ENCODE measurements at regions not wholly inside any gene's neighbourhood (a gene's known extent, or its start where the extent isn't known, plus 50 kb on each side); places are given as distances from the start of the nearest gene placed in this dataset.

- TF ChIP-seq CTCF (IDR thresholded peaks at IDR 0.05; ENCODE audit: insufficient read depth, low read depth, low read length, missing control alignments) = no peak
- DNase-seq (ENCODE audit: low read depth) = no peak
- no peak overlapping the region for H3K4me3 ChIP-seq (ENCODE audit: low read length)
These were observed 391.5 kb downstream of the CADM1 start for GRCh38 chr11:115112754-115113153.

DNA sequence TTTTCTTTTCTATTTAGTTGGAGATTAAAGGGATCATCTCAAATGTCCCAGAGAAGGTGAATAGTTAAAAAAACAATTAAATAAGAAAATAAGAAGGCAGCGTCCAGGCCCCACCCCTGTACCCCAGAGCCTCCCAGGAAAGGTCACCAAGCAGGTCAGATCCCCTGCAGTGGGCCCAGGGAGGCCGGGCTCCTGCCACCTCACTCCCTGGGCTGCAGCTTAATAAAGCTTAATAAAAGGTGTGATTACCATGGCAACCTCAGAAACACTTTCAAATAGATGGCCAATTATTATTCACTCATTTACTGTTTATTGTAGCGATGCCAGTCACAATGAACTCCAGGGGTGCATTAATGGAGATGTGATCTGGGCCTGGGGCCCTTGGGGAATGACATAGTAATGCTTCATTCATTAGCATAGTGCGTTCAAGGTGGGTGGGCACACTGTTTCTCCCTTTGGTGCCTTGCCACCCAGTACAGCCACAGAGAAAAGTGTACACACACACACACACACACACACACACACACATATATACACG is 386.2 kb downstream of the CADM1 start:
- TF ChIP-seq CTCF (IDR thresholded peaks at IDR 0.05; ENCODE audit: insufficient read depth, low read depth, low read length, missing control alignments) = no peak
- H3K4me3 ChIP-seq (ENCODE audit: low read length) = no peak overlapping the region
- no peak for DNase-seq (ENCODE audit: low read depth)

DNA sequence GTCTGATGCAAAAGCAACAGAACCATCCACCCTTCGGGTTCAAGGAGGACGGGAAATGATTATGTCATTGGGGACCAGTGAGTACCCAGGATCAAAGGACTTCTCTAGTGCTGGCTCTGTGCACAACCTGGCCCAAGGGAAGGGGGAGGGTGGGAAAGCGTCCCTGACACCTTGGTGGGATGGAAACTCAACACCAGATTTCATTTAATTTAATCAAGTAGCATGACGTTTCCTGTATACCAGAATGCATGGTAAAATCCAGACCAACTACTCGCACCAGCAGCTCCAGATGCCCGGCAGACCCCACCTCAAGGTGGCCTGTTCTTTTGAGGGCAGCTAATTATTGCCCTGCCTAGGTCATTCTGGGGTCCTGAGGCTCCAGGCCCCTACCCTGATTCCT is 385.1 kb downstream of the CADM1 start:
- no peak for TF ChIP-seq CTCF (IDR thresholded peaks at IDR 0.05; ENCODE audit: insufficient read depth, low read depth, low read length, missing control alignments)
- DNase-seq (ENCODE audit: low read depth) = no peak

More for the DNA sequence above, 385.1 kb downstream of the CADM1 start:
- no peak overlapping the region for H3K4me3 ChIP-seq (ENCODE audit: low read length)

Data from epithelial cell of esophagus (primary cell).